Left renal pelvis (tissue), 4 donors: ENCODE measurements at regions not wholly inside any gene's neighbourhood (a gene's known extent, or its start where the extent isn't known, plus 50 kb on each side); places are given as distances from the start of the nearest gene placed in this dataset.
"Not testable (repeated sequence)": the region's sequence is repeated elsewhere in the genome, so short reads cannot be mapped to it uniquely, and the experiment has no call there.

ENCODE experiments used
- DNase-seq, 4 donors: peaks; one replicate each; pipeline ENCODE4 v3.0.0-alpha.2; 2013; ENCODE audit warnings: low read depth in 4 of 4, low spot score in 3 of 4

DNA sequence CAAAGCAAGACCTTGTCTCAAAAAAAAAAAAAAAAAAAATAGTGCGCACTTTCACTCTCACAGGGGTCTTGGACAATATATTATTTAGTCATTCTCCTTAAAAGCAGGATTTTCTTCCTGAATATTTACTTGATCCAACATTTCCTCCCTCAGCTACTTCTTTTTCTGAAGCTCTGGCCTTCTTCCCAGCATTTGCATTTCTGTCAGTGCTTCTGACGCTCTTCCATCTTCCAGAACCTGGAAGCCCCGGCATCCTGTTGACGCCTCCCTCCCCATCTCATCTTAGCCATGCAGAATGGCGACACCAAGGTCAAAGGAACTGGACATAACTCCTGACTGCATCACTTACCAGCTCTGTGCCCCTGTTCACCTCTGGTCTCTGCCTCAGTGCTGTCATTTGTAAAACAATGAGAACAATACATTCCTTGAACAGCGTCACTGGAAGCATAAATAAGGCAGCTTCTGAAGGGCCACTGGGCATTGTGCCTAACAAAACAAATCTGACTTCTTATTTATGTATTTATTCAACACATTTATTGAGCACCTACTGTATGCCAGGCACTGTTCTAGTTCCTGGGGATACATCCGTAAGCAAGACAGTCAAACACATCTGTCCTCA is 90.9 kb upstream of the MDM1 start:
- no peak for DNase-seq

DNA sequence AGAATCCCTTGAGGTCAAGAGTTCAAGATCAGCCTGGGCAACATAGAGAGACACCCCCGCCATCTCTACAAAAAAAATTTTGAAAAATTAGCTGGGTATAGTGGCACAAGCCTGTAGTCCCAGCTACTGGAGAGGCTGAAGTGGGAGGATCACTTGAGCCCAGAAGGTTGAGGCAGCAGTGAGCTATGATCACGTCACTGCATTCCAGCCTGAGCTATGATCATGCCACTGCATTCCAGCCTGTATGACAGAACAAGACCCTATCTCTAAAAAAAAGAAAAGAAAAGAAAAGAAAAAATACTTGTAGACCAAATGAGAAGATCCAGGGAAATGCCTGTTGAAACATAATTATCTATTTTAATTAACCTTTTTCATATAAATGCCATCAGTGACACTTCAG is 93.8 kb upstream of the MDM1 start:
- no peak for DNase-seq

DNA sequence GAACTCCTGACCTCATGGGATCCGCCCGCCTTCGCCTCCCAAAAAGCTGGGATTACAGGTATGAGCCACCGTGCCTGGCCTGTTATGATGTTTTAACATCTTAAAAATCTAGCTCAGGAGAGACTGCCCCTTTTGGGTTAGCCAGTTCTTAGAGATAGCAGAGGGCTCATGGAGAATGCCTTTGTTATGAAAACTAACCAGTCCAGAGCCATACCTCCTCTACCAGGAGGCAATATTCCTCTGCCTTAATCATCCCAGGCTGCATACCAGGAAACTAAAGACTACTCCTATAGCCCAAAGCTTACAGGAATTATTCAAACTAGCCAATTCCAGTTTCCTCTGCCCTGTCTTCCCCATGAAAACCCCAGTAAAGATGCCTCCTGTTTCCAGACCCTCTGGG is 96.0 kb upstream of the MDM1 start:
- DNase-seq, result no peak

DNA sequence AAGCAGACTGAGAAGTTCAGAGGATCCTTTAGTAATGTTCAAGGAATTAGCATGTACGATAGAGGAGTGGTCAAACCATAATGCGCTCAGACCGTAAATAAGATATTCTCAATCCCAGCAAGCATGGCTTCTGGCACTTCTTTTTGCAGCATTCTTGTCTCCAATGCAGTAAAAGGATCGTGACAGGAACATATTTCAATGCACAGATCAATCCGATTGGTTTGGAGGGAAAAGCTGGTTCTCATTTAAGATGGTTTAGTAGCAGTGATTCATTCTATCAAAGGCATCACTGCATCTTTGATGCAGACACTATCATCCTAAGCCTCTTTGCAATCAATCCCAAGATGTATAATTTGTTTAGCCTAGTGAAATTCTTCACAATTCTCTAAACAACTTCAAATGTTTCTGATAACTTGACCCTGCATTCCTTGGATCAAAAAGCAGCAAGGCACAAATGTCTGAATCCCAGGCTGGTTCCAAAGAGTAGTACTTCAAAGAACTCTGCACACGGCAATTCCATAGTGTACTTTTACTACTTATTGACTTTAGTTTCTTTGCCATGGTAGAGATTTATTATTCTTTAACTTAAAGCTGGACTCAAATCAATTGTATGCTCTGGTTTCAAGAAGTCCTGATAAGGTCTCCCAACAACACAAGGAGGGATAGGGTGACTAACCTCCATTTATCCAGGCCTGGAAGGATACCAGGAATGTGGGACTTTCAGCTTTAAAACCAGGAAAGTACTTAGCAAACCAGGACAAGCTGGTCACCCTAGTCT is 96.8 kb upstream of the MDM1 start:
- DNase-seq, result no peak

DNA sequence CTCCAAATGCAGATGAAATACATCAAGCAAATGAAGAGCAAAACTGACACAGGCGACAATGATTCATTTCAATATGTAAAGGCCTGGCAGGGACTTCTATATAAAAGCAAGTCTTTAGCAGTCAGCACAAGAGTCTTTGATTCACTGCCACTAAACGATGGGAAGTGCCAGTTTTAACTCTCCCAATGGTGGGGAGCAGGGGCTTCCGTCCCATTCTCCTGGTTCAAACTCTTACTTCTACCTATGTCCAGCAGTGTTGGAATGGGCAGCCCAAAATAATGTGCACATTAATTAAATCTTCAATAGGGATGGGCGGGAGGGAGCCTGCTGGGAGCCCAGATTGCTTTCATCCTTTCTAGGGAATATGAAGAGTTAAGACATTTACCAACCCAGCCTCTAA is 97.5 kb upstream of the MDM1 start:
- DNase-seq, result no peak

DNA sequence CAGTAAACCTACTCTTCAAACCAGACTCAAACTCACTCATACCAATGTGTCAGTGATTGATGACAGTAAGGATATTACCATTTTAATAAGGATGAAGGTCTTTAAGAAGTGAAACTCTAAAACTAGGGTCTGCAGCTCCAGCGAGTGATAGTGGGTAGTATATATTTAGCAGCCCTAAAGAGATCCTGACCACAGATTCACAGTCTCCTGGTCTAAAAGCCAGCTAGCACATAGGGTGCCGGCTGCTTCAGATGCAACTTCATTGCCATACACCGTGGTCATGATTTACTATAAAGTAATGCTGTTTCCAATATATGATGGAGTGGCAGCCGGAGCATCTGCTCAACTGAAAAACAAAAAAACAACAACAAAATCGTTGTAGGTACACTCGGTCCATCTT is 99.6 kb upstream of the MDM1 start:
- DNase-seq, result no peak

DNA sequence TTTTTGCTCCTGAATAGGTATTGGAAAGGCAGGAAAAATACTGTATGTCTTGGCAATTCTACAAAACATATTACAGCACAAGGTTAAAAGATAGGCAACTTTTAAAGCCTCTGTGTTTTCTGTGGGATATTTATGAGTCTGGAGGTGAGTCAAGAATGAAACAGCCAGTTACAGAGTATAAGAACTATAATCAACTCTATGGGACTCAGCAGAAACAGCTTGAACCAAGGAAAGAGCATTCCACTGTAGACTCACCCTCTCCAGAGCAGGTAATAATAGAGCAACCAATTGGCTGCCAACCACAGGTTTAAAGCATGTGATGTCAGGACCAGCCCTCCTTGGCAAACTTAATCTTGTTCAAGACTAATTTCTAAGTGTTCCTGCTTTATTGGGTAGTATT is 100.5 kb upstream of the MDM1 start:
- no peak for DNase-seq

DNA sequence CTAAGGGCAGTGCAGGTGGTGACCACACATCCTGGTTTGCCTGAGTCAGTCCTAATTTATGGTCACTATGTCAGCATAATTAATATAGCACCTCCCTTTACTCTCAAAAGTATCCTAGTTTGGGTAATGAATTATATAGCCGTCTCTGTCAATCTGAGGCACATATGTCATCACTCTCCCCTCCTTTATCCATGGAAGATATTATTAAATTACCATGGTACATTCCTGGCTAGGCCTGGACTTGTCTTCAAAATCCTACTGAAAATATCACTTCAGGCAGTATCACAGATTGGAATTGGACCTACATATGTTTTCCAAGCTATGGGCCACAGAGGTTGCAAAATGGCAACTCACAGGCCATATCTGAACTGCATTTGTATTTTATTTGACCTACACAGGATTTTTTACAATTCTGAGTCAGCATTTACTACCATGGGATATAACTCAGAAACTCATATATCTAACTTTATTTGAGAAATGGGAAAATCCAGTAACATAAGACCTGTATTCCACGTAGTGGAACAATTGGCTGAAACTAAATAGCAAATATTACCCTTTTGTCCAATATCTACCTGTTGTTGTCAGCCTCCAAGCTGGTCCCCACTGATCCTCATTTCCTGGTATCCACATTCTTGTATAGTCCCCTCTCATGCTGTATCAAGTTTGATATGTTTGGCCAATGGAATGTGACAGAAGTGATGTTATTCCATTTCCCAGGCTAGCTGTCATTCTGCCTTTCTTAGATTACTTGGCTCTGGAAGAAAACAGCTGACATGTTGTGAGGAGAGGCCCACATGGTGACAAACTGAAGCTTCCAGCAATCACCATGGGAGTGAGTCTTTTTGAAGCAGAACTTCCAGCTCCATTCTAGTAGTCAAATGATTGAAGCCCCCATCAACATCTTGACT is 102.5 kb upstream of the MDM1 start:
- no peak for DNase-seq

DNA sequence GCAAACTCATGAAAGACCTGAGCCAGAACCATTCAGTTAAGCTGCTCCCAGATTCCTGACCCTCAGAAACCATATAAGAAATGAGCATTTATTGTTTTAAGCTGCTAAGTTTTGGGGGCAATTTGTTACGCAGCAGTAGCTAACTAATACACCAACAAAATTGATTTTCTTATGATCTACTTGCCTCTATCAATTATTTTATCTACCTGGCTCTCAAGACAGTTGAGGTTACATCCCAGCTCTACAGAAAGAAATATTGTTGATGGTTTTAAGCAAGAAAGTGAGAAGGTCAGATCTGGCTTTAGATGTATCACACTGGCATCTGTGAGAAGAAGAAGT is 103.1 kb upstream of the MDM1 start:
- no peak for DNase-seq

DNA sequence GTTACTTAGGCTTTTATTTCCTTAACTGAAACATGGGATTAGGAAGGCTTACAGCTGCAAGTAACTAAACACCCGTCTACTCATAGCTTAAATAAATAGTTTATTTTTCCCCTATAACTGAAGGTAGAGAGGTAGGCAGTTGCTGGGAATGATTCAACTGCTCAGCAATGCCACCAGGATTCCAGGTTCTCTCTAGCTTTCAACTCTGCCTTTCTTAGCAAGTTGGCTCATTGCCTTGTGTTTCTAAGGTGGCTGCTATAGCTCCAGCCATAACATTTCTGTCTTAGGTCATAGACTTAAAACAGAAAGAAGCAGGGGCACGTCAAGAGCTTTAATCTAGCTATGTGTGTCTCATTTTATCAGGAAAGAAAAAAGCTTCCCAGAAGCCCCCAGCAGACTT is 103.7 kb upstream of the MDM1 start:
- no peak for DNase-seq

DNA sequence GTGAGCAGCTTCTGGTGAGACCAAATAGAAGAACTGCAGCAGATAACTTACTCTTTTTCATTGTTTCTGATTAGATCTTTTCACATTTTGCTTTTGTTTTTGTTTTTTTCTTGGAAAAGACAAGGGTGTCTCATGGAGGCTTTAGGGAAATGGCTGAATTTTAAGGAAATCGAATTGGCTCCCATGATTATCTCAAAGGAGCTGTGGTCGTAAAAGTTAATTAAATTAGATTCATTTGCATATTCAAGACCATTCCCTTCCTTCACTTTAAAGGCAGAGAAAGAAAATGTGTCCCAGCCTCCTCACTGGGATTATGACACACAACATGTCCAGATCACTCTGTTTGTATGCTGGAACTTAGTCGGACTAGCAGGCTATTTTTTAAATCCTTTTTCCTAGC is 106.4 kb upstream of the MDM1 start:
- DNase-seq, result no peak

DNA sequence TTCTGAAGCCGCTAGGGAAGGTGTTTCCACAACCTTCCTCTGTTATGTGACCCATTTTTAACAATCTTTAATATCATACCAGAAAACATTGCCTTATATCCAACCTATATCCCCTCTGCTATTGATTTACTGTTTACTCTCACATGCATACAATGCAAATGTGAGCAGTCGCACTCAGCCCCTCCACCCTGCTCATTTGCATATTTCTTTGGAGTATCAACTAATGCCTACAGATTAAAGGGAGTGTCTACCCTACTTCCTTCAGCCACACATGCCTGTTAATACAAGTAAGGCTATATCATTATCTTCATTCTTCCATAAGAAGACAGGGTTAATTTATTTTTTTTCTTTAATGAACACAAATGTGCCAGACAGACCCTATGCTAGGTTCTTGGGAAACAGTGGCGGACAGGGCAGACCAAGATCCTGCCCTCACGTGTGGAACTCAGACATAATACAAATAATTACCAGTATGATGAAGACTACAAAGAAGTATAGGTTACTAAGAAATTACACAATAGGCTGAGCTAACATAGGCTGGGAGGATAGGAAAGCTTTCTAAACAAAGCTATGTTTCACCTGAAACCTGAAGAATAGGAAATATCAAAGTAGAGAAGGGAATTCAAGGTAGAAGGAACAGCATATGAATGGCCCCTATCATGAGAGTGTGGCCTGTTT is 107.3 kb upstream of the MDM1 start:
- DNase-seq, result no peak

DNA sequence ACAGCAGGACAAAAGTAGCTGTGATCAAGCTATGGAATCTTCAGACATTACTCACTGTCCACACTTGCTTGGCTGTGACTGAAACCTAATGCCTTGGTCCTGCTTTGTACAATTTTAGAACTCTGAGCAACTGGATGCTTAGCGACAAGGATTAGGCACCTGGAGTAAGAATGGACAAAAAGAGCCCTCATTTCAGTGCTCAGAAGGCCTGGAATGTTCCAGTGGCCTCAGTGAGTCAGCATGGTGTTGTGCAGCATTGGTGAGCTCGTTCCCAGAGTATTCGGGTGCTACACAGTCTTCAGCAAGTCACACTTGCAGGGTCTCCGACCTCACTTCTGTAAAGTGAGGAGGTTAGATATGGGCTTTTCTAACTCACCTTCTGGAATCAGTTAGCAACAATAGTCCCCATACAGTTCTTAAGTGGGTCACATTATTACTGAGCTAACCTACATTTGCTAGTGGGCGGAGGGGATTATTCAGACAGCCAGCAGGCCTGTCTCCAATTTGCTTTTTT is 108.0 kb upstream of the MDM1 start:
- no peak for DNase-seq

DNA sequence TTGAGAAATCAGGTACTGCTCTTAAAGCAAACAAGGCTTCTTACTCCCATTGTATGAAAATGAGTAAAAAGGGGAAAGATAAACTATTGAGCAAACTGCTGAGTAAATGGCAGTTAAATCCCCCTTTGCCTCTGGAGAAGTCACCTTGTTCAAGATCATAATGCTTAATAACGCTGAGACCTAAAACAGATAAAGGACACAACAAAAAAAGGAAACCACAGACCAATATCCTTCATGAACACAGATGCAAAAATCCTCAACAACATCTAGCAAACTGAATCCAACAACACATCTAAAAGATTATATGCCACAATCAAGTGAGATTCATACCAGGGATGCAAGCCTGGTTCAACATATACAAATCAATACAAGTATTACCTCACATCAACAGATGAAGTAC is 109.0 kb upstream of the MDM1 start:
- no peak for DNase-seq

DNA sequence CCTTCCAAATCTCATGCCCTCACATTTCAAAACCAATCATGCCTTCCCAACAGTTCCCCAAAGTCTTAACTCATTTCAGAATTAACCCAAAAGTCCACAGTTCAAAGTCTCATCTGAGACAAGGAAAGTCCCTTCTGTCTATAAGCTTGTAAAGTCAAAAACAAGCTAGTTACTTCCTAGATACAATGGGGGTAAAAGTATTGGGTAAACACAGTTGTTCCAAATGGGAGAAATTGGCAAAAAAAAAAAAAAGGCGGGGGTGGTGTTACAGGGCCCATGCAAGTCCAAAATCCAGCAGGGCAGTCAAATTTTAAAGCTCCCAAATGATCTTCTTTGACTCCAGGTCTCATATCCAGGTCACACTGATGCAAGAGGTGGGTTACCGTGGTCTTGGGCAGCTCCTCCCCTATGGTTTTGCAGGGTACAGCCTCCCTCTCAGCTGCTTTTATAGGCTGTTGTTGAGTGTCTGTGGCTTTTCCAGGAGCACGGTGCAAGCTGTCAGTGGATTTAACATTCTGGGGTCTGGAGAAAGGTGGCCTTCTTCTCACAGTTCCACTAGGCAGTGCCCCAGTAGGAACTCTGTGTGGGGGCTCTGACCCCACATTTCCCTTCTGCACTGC is 110.3 kb upstream of the MDM1 start:
- not testable (repeated sequence) for DNase-seq

DNA sequence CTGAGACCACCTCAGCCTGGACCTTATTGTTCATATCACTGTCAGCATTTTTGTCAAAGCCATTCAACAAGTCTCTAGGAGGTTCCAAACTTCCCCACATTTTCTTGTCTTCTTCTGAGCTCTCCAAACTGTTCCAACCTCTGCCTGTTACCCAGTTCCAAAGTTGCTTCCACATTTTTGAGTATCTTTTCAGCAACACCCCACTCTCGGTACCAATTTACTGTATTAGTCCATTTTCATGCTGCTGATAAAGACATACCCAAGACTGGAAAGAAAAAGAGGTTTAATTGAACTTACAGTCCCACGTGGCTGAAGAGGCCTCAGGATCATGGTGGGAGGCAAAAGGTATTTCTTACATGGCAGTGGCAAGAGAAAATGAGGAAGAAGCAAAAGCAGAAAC is 111.5 kb upstream of the MDM1 start:
- DNase-seq, result not testable (repeated sequence)

DNA sequence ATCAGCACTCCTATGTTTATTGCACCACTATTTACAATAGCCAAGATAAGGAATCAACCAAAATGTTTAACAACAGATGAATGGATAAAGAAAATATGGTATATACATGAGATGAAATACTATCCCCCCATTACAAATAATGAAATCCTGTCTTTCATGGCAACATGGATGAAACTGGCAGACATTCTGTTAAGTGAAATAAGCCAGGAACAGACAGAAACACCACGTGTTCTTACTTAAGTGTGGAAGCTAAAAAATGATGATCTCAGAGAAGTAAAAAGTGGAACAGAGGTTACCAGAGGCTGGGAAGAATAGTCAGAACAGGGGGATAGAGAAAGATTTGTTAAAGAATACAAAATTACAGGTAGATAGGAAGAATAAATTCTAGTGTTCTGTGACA is 113.7 kb upstream of the MDM1 start:
- DNase-seq, result no peak

DNA sequence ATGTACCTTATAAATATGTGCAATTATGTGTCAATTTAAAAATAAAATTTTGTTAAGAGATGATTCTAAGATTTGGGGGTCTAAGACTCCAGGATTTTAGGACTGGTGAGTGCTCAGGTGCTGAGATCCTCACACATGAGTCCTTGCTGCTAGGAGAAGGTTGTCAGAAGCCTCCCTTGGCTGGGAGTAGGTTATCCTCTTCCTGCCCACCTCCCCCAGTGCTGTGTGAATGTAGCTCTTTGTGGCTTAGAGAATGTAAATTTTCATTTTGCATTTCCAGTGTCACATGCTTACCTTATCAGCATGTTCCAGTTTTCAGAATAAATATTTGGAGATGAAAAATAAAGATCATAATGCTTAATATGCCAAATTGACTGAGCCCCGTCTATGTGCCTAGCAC is 114.2 kb upstream of the MDM1 start:
- DNase-seq, result no peak

DNA sequence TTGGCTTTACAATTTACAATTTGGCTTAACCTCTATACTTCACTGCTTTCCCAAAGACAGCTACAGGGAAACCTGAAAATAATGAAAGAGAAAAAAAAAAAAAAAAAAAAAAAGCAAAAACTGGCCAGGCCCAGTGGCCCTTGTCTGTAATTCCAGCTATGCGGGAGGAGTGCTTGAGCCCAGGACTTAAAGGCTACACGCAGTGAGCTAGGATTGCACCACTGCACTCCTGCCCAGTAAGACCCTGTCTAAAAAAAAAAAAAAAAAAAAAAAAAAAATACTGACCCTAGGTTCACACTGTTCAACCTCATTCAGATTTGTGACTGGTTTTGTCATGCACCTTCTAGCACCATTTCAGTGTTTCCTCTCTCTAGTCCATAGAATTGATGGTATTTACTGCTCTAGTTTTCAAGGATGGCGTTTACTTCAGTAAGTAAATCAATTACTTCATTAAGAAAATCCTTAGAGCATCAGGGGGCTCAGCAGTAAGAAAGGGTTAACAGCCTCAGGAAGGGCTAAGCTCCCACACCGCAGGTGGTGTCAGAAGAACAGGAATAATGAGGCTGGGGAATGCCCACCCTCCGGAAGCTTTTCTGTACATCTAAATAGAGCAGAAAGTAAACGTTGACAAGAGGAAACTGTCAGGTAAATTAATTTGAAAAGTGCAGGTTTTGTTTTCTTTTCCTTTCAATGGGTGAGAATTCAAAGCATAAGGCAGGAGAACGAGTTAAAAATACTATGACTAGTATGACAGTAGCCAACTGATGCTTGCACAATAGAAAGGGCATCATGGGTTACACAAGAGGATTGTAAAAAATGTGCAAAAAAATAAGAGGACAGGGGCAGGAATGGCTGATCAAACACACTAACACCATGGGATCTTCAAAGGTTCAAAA is 115.0 kb upstream of the MDM1 start:
- no peak for DNase-seq
